Tibial nerve (tissue), 3 donors: ENCODE measurements at regions not wholly inside any gene's neighbourhood (a gene's known extent, or its start where the extent isn't known, plus 50 kb on each side); places are given as distances from the start of the nearest gene placed in this dataset.

Experiments
- CTCF ChIP-seq, 5 experiments: fragments of 200-600 bp in 3 of 5; fragments of 450-650 bp in 2 of 5; sonication (generic) in 3 of 5; IDR thresholded peaks; one replicate each; pipeline ENCODE4 v1.5.1; 2016 to 2019; ENCODE audit warnings: antibody characterized with exemption in 5 of 5, mild to moderate bottlenecking in 3 of 5, moderate library complexity in 2 of 5
- POLR2A ChIP-seq, 2 donors: fragments of 450-650 bp; IDR thresholded peaks; one replicate each; pipeline ENCODE4 v1.6.1; 2017; ENCODE audit warnings: antibody characterized with exemption in 2 of 2, mild to moderate bottlenecking in 2 of 2, moderate library complexity in 2 of 2

- TF ChIP-seq POLR2A (IDR thresholded peaks at IDR 0.05) (no peak), CTCF (IDR thresholded peaks at IDR 0.05) (no peak)
Measured at GRCh38 chr2:146801886-146802285, 1042.9 kb upstream of the ACVR2A start.
